ENCODE measurements at regions not wholly inside any gene's neighbourhood (a gene's known extent, or its start where the extent isn't known, plus 50 kb on each side); places are given as distances from the start of the nearest gene placed in this dataset.

DNA sequence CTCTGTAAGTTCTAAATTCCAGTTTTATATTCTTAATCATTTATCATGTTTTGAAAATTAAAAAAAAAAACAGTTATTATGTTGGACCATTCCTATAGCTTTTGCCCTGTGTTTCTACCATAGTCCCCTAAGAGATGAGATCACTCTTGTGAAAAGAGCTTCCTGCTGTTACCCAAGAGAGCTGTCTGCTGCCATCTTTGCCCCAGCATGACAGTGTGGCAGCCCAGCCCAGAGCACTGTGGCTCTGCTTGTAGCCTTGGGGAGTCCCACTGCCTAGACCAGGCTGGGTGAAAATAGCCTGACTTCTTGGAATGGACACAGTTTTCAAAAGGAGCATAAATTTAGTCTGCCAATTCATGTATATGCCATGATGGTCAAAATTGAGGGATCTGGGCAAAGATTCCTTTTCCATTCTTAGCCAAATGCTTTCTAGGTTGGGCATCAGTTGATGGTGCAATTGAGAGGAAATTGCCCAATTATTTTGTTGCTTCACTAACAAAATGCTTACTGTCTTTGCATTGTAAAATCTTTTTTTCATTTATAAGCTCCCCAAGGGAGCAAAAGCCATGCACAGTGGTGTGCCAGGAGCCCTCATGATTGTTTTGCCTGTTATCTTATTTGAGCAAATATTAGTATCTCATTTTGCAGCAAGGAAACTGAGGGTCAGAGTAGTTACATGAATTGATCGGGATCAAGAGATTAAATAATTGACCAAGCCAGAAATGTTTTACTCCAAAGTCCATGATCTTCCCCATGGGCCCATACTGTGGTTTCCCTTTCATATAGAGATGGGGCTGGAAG is 72.8 kb downstream of the ETS2 start:
- no peak for ATAC-seq
- TF ChIP-seq, protein P1, sequence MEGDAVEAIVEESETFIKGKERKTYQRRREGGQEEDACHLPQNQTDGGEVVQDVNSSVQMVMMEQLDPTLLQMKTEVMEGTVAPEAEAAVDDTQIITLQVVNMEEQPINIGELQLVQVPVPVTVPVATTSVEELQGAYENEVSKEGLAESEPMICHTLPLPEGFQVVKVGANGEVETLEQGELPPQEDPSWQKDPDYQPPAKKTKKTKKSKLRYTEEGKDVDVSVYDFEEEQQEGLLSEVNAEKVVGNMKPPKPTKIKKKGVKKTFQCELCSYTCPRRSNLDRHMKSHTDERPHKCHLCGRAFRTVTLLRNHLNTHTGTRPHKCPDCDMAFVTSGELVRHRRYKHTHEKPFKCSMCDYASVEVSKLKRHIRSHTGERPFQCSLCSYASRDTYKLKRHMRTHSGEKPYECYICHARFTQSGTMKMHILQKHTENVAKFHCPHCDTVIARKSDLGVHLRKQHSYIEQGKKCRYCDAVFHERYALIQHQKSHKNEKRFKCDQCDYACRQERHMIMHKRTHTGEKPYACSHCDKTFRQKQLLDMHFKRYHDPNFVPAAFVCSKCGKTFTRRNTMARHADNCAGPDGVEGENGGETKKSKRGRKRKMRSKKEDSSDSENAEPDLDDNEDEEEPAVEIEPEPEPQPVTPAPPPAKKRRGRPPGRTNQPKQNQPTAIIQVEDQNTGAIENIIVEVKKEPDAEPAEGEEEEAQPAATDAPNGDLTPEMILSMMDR (IDR thresholded peaks at IDR 0.05) = no peak
- H3K36me3 ChIP-seq = no peaks in the 10 kb centered on the region
- peaks cover 0 to 14% of the 10 kb centered on the region in 2 donors for H3K4me1 ChIP-seq
- no peaks in the 10 kb centered on the region for H3K27me3 ChIP-seq
- peaks cover 3 to 16% of the 10 kb centered on the region in 2 donors for H3K9me3 ChIP-seq
- no peak overlapping the region for H3K4me3 ChIP-seq
- DNase-seq = peak in 1 of 4 donors; percentile 55
- intact Hi-C loops (cut with DNase I) = no loop called here
- peak overlapping the region in 1 of 2 donors; percentile 21 for H3K27ac ChIP-seq

DNA sequence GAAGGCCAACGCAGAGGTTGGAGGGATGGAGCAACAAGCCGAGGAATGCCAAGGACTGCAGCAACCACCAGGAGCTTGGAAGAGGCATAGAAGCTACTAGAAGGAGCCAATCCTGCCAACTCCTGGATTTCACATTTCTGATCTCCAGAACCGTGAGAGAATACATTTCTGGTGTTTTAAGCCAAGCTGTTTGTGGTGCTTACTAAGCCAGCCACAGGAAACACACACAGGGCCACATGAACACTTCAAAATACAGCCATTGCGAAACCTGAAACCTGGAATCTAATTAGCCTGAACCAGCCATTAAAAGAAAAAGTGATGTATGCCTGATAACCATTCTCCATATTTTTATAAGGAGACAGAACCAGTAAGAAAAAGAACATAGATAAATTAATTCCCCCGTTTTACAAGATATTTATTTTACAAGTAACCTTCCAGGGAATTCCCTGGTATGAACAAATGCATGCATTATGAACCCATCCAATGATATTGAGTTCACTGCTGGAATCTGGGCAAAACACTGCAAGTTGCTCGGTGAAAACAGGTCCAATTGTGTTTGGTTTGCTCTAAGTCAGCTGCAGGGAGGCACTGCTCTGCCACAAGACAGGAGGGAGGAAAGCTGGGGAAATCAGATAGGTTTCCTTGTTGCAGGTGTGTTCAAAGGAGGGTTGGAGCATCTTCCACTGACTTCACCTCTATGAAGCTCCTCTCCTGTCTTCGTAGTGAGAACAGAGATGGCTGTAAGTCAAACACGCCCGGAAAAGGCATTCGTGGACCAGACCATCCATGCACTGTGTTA is 70.2 kb downstream of the ETS2 start:
- ATAC-seq = peak; percentile 48

More for the DNA sequence above, 70.2 kb downstream of the ETS2 start:
- H3K4me1 ChIP-seq = peaks cover 0 to 14% of the 10 kb centered on the region in 2 donors
- TF ChIP-seq, protein P1 (IDR thresholded peaks at IDR 0.05) = no peak
- DNase-seq = no peak
- no peak overlapping the region for H3K27ac ChIP-seq
- H3K4me3 ChIP-seq = no peak overlapping the region
- peaks cover 0 to 4% of the 10 kb centered on the region in 2 donors for H3K9me3 ChIP-seq
- H3K27me3 ChIP-seq = no peaks in the 10 kb centered on the region
- H3K36me3 ChIP-seq = no peaks in the 10 kb centered on the region
- intact Hi-C loops (cut with DNase I) = no loop called here

Measured in left lung (tissue), 4 donors.